ENCODE measurements at regions not wholly inside any gene's neighbourhood (a gene's known extent, or its start where the extent isn't known, plus 50 kb on each side); places are given as distances from the start of the nearest gene placed in this dataset.
"Not testable (repeated sequence)": the region's sequence is repeated elsewhere in the genome, so short reads cannot be mapped to it uniquely, and the experiment has no call there.

GRCh38 chr5:13354611-13355010 lies 589.9 kb downstream of the DNAH5 start:
- intact Hi-C loops (cut with micrococcal nuclease) = no loop called here
- H3K4me3 ChIP-seq = no peak overlapping the region
- no peaks in the 10 kb centered on the region for H3K27me3 ChIP-seq (ENCODE audit: low read depth)
- DNase-seq = no peak
- TF ChIP-seq CTCF (IDR thresholded peaks at IDR 0.05; ENCODE audit: borderline replicate concordance) = no peak
- H3K4me1 ChIP-seq = no peaks in the 10 kb centered on the region
- no peak overlapping the region for H3K27ac ChIP-seq (replicated peaks)
- H3K9me3 ChIP-seq (replicated peaks) = peaks cover 7% of the 10 kb centered on the region
- no peaks in the 10 kb centered on the region for H3K36me3 ChIP-seq

GRCh38 chr5:13350767-13351166 lies 593.7 kb downstream of the DNAH5 start:
- no peak for TF ChIP-seq CTCF (IDR thresholded peaks at IDR 0.05; ENCODE audit: borderline replicate concordance)
- Histone ChIP-seq H3K4me1 (no peaks in the 10 kb centered on the region), H3K9me3 (replicated peaks) (peaks cover 7% of the 10 kb centered on the region), H3K27me3 (ENCODE audit: low read depth) (no peaks in the 10 kb centered on the region), H3K4me3 (no peak overlapping the region), H3K36me3 (no peaks in the 10 kb centered on the region), H3K27ac (replicated peaks) (no peak overlapping the region)
- intact Hi-C loops (cut with micrococcal nuclease) = no loop called here
- DNase-seq = no peak

- Histone ChIP-seq H3K4me1 (no peaks in the 10 kb centered on the region), H3K9me3 (replicated peaks) (peaks cover 9% of the 10 kb centered on the region), H3K27ac (replicated peaks) (no peak overlapping the region), H3K36me3 (no peaks in the 10 kb centered on the region), H3K4me3 (no peak overlapping the region), H3K27me3 (ENCODE audit: low read depth) (no peaks in the 10 kb centered on the region)
- no peak for DNase-seq
- intact Hi-C loops (cut with micrococcal nuclease) = no loop called here
- no peak for TF ChIP-seq CTCF (IDR thresholded peaks at IDR 0.05; ENCODE audit: borderline replicate concordance)
Observed at GRCh38 chr5:13348568-13348967, 595.9 kb downstream of the DNAH5 start.

GRCh38 chr5:13346401-13346800 lies 598.1 kb downstream of the DNAH5 start:
- intact Hi-C loops (cut with micrococcal nuclease) = no loop called here
- TF ChIP-seq CTCF (IDR thresholded peaks at IDR 0.05; ENCODE audit: borderline replicate concordance) = no peak
- Histone ChIP-seq H3K36me3 (no peaks in the 10 kb centered on the region), H3K4me3 (no peak overlapping the region), H3K27ac (replicated peaks) (no peak overlapping the region), H3K9me3 (replicated peaks) (peaks cover 23% of the 10 kb centered on the region), H3K27me3 (ENCODE audit: low read depth) (no peaks in the 10 kb centered on the region), H3K4me1 (no peaks in the 10 kb centered on the region)
- no peak for DNase-seq

GRCh38 chr5:13339093-13339492 lies 605.4 kb downstream of the DNAH5 start:
- Histone ChIP-seq H3K27me3 (ENCODE audit: low read depth) (no peaks in the 10 kb centered on the region), H3K4me3 (no peak overlapping the region), H3K9me3 (replicated peaks) (peaks cover 54% of the 10 kb centered on the region), H3K36me3 (no peaks in the 10 kb centered on the region), H3K27ac (replicated peaks) (no peak overlapping the region), H3K4me1 (no peaks in the 10 kb centered on the region)
- DNase-seq = no peak
- no peak for TF ChIP-seq CTCF (IDR thresholded peaks at IDR 0.05; ENCODE audit: borderline replicate concordance)
- intact Hi-C loops (cut with micrococcal nuclease) = no loop called here

GRCh38 chr5:13335026-13335425 lies 609.5 kb downstream of the DNAH5 start:
- DNase-seq = not testable (repeated sequence)

More at GRCh38 chr5:13335026-13335425, 609.5 kb downstream of the DNAH5 start:
- H3K27me3 ChIP-seq (ENCODE audit: low read depth); H3K4me1 ChIP-seq; H3K27ac ChIP-seq (replicated peaks); H3K4me3 ChIP-seq; intact Hi-C loops (cut with micrococcal nuclease); H3K36me3 ChIP-seq: not testable (repeated sequence)
- H3K9me3 ChIP-seq (replicated peaks) = peaks cover 45% of the 10 kb centered on the region

Data from left ventricle myocardium inferior (tissue), 1 donor.